DOHH2 (cell line): ENCODE measurements at regions not wholly inside any gene's neighbourhood (a gene's known extent, or its start where the extent isn't known, plus 50 kb on each side); places are given as distances from the start of the nearest gene placed in this dataset.

Source experiments
- H3F3A ChIP-seq: fragments of 200-600 bp; sonication (generic), shearing (Covaris generic); 2 replicates; pipeline ENCODE4 v1.6.0; 2016; ENCODE audit warnings: antibody characterized with exemption, mild to moderate bottlenecking; ENCODE audit not compliant: control insufficient read depth, insufficient read depth
- H3K27ac ChIP-seq: fragments of 200-600 bp; sonication (generic); 2 replicates; pipeline ENCODE4 v1.5.1; 2014; ENCODE audit warnings: low read depth, mild to moderate bottlenecking, low read length, moderate library complexity
- H3K27me3 ChIP-seq: fragments of 200-600 bp; sonication (generic); 2 replicates; pipeline ENCODE4 v1.6.1; 2014; ENCODE audit warnings: mild to moderate bottlenecking, low read length, mixed read lengths; ENCODE audit not compliant: control insufficient read depth
- H3K36me3 ChIP-seq: fragments of 200-600 bp; sonication (generic); 2 replicates; pipeline ENCODE4 v1.6.1; 2014; ENCODE audit warnings: mild to moderate bottlenecking, low read length, moderate library complexity, mixed read lengths; ENCODE audit not compliant: control insufficient read depth
- H3K4me1 ChIP-seq: fragments of 200-600 bp; sonication (generic); 2 replicates; pipeline ENCODE4 v1.6.1; 2014; ENCODE audit warnings: mild to moderate bottlenecking, low read length, mixed read lengths; ENCODE audit not compliant: control insufficient read depth
- H3K4me2 ChIP-seq: fragments of 200-600 bp; sonication (generic); 2 replicates; pipeline ENCODE4 v1.6.0; 2014; ENCODE audit warnings: mild to moderate bottlenecking, low read length, moderate library complexity
- H3K4me3 ChIP-seq: fragments of 200-600 bp; sonication (generic); 2 replicates; pipeline ENCODE4 v1.5.1; 2014; ENCODE audit warnings: mild to moderate bottlenecking, low read length, mixed read lengths
- H3K79me2 ChIP-seq: fragments of 200-600 bp; sonication (generic); 2 replicates; pipeline ENCODE4 v1.6.1; 2014; ENCODE audit warnings: mild to moderate bottlenecking, low read length, mixed read lengths; ENCODE audit not compliant: control insufficient read depth
- H3K9me2 ChIP-seq: fragments of 200-600 bp; sonication (generic); replicated peaks from 2 replicates; pipeline ENCODE4 v1.6.1; 2014; ENCODE audit warnings: mild to moderate bottlenecking, low read length, mixed read lengths; ENCODE audit not compliant: control insufficient read depth
- H3K9me3 ChIP-seq: fragments of 200-600 bp; sonication (generic); 2 replicates; pipeline ENCODE4 v1.6.1; 2014; ENCODE audit warnings: antibody characterized with exemption, low read length, mixed read lengths; ENCODE audit not compliant: control insufficient read depth, insufficient read depth
- H4K20me1 ChIP-seq: fragments of 200-600 bp; sonication (generic); 2 replicates; pipeline ENCODE4 v1.6.0; 2014; ENCODE audit warnings: low read depth, mild to moderate bottlenecking, antibody characterized with exemption, low read length, moderate library complexity; ENCODE audit not compliant: control insufficient read depth, insufficient read depth
- CTCF ChIP-seq: fragments of 200-600 bp; sonication (generic); IDR thresholded peaks from one replicate; pipeline ENCODE4 v1.5.1; 2014; ENCODE audit warnings: antibody characterized with exemption, mild to moderate bottlenecking, low read depth, low read length; ENCODE audit not compliant: poor library complexity, severe bottlenecking
- EZH2phosphoT487 ChIP-seq: fragments of 200-600 bp; sonication (generic); IDR thresholded peaks from 2 replicates; pipeline ENCODE4 v1.6.1; 2017; ENCODE audit warnings: borderline replicate concordance, mild to moderate bottlenecking, antibody characterized with exemption, low read length, moderate library complexity, mixed read lengths

- no peak overlapping the region for H3K27ac ChIP-seq
- no peak overlapping the region for H3K4me2 ChIP-seq
- no peak overlapping the region for H3K4me3 ChIP-seq
- TF ChIP-seq EZH2phosphoT487 (no peak), CTCF (no peak)
- H3K9me3 ChIP-seq: no peaks in the 10 kb centered on the region
- H3K9me2 ChIP-seq: no peaks in the 10 kb centered on the region
- H3K27me3 ChIP-seq: no peaks in the 10 kb centered on the region
- H3F3A ChIP-seq: no peaks in the 10 kb centered on the region
- no peaks in the 10 kb centered on the region for H3K79me2 ChIP-seq
- H4K20me1 ChIP-seq: no peaks in the 10 kb centered on the region
- H3K36me3 ChIP-seq: no peaks in the 10 kb centered on the region
- H3K4me1 ChIP-seq: no peaks in the 10 kb centered on the region
Measured at GRCh38 chr14:40576880-40577478, 1029.7 kb upstream of the LRFN5 start.

- TF ChIP-seq CTCF: no peak
- no peak for TF ChIP-seq EZH2phosphoT487
- H3K27ac ChIP-seq: no peak overlapping the region
- no peaks in the 10 kb centered on the region for H3K9me2 ChIP-seq
- no peaks in the 10 kb centered on the region for H3F3A ChIP-seq
- H3K36me3 ChIP-seq: no peaks in the 10 kb centered on the region
- H3K4me1 ChIP-seq: no peaks in the 10 kb centered on the region
- no peaks in the 10 kb centered on the region for H3K27me3 ChIP-seq
- H3K4me2 ChIP-seq: no peak overlapping the region
- H3K79me2 ChIP-seq: no peaks in the 10 kb centered on the region
- no peak overlapping the region for H3K4me3 ChIP-seq
- H4K20me1 ChIP-seq: no peaks in the 10 kb centered on the region
- no peaks in the 10 kb centered on the region for H3K9me3 ChIP-seq
Measured at GRCh38 chr14:40574780-40575179, 1031.9 kb upstream of the LRFN5 start.

GRCh38 chr14:40525314-40525713 lies 1081.4 kb upstream of the LRFN5 start:
- H3K9me3 ChIP-seq: no peaks in the 10 kb centered on the region
- no peaks in the 10 kb centered on the region for H3K9me2 ChIP-seq
- no peaks in the 10 kb centered on the region for H3K4me1 ChIP-seq
- H3K27ac ChIP-seq: no peak overlapping the region
- TF ChIP-seq EZH2phosphoT487 (no peak), CTCF (no peak)
- no peaks in the 10 kb centered on the region for H3K27me3 ChIP-seq
- H3K4me3 ChIP-seq: no peak overlapping the region
- H3K79me2 ChIP-seq: no peaks in the 10 kb centered on the region
- no peaks in the 10 kb centered on the region for H3K36me3 ChIP-seq
- no peaks in the 10 kb centered on the region for H4K20me1 ChIP-seq
- no peak overlapping the region for H3K4me2 ChIP-seq
- H3F3A ChIP-seq: no peaks in the 10 kb centered on the region

DNA sequence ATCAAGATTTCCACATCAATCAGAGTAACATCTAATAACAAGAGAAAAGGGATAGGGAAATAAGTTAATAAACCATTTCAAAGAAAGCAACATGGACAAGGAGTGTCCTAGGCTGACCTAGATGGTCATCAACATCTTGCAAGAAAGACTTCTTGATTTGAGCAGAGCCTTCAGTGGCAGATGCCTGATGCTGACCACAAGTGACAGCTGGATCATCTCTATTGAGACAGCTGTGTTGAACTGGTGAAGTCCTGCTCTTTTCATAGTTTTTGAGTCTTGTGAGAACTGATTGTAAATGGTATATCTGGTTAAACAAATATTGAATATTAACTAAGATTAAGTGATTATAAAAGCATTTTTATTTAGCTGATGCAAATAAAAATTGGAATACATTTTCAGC lies 1083.6 kb upstream of the LRFN5 start:
- H3K9me2 ChIP-seq: no peaks in the 10 kb centered on the region
- TF ChIP-seq CTCF: no peak
- no peak for TF ChIP-seq EZH2phosphoT487
- H3K79me2 ChIP-seq: no peaks in the 10 kb centered on the region
- no peaks in the 10 kb centered on the region for H3K27me3 ChIP-seq
- no peaks in the 10 kb centered on the region for H3K4me1 ChIP-seq
- no peaks in the 10 kb centered on the region for H3K9me3 ChIP-seq
- no peak overlapping the region for H3K4me2 ChIP-seq
- no peaks in the 10 kb centered on the region for H4K20me1 ChIP-seq
- H3K4me3 ChIP-seq: no peak overlapping the region
- no peak overlapping the region for H3K27ac ChIP-seq
- H3K36me3 ChIP-seq: no peaks in the 10 kb centered on the region
- no peaks in the 10 kb centered on the region for H3F3A ChIP-seq
